Natural killer cell (primary cell): ENCODE measurements at regions not wholly inside any gene's neighbourhood (a gene's known extent, or its start where the extent isn't known, plus 50 kb on each side); places are given as distances from the start of the nearest gene placed in this dataset.

Experiments used
- ATAC-seq, 3 donors: fragments of 150-1000 bp in 2 of 3; fragments of 200-7000 bp in 1 of 3; cut with Tn5 transposase; 1 replicate in 1 of 3; 2 replicates in 2 of 3; pipeline ENCODE4 v1.10.0; 2021; ENCODE audit warnings: mild to moderate bottlenecking in 2 of 3, moderate library complexity in 2 of 3
- DNase-seq, 2 donors: peaks; one replicate each; pipeline versions ENCODE4 v3.0.0 to v3.0.0-alpha.2; 2013 to 2021; ENCODE audit warnings: mixed read lengths in 1 of 2
- H3K27ac ChIP-seq: one replicate; pipeline ENCODE4 v1.5.1; 2013; ENCODE audit warnings: mild to moderate bottlenecking, low read length
- H3K27me3 ChIP-seq: one replicate; pipeline ENCODE4 v1.6.1; 2013; ENCODE audit warnings: low read length; ENCODE audit not compliant: control insufficient read depth, insufficient read depth
- H3K36me3 ChIP-seq: one replicate; pipeline ENCODE4 v1.6.1; 2013; ENCODE audit warnings: low read length; ENCODE audit not compliant: control insufficient read depth, insufficient read depth
- H3K4me1 ChIP-seq: one replicate; pipeline ENCODE4 v1.6.1; 2013; ENCODE audit warnings: low read length; ENCODE audit not compliant: control insufficient read depth, insufficient read depth
- H3K4me3 ChIP-seq: one replicate; pipeline ENCODE4 v1.5.1; 2013; ENCODE audit warnings: low read length
- H3K9me3 ChIP-seq: one replicate; pipeline ENCODE4 v1.6.1; 2013; ENCODE audit warnings: low read length; ENCODE audit not compliant: control insufficient read depth, insufficient read depth
- H3K27ac Mint-ChIP-seq, 2 donors: one replicate each; pipeline ENCODE4 v1.8.0; 2022; ENCODE audit warnings: mild to moderate bottlenecking in 2 of 2, mixed read lengths in 2 of 2, moderate library complexity in 1 of 2
- H3K27me3 Mint-ChIP-seq, 2 donors: one replicate each; pipeline ENCODE4 v1.8.0; 2022; ENCODE audit warnings: low read depth in 2 of 2, mixed read lengths in 2 of 2
- H3K36me3 Mint-ChIP-seq: one replicate; pipeline ENCODE4 v1.8.0; 2022; ENCODE audit warnings: mixed read lengths
- H3K4me1 Mint-ChIP-seq, 2 donors: one replicate each; pipeline ENCODE4 v1.8.0; 2022; ENCODE audit warnings: mixed read lengths in 2 of 2
- H3K4me3 Mint-ChIP-seq: one replicate; pipeline ENCODE4 v1.8.0; 2022; ENCODE audit warnings: mild to moderate bottlenecking, moderate library complexity, mixed read lengths
- H3K9me3 Mint-ChIP-seq, 2 donors: one replicate each; pipeline ENCODE4 v1.8.0; 2022; ENCODE audit warnings: mixed read lengths in 2 of 2
- WGBS: methylation state at CpG from one replicate; pipeline ENCODE4 v1.1.7; 2013; ENCODE audit warnings: missing lambda C conversion rate; ENCODE audit not compliant: insufficient coverage; 5-methylcytosine and 5-hydroxymethylcytosine counted together
- intact Hi-C: fragments of 100-400 bp; cut with micrococcal nuclease; formaldehyde crosslinking; loops from one replicate; pipeline ENCODE4 v1.14.2; 2022
- TF ChIP-seq, protein P1 (sequence below): fragments of 200-600 bp; IDR thresholded peaks from one replicate; pipeline ENCODE4 v1.8.0; 2022; ENCODE audit warnings: antibody characterized with exemption

DNA sequence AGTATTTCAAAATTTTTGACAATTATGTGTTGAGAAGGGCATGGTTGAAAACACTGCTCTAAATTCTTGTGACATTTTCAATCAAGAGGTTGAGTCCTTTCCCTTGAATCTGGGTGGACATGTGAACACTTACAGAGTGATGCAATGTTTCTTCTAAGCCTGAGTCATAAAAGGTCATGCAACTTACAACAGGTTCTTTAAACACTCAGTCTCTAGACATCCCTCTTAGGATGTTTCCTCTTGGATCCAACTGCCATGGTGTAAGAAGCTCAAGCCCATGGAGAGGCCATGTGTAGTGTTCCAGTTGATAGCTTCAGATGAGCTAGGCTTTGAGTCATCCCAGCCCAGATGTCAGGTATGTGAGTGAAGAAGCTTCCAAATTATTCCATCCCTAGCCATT lies 232.2 kb upstream of the MAOA start:
- intact Hi-C loops, result no loop called here
- no peak for ATAC-seq
- Mint-ChIP-seq H3K4me1 (no peaks in the 10 kb centered on the region), H3K4me3 (no peak overlapping the region), H3K36me3 (no peaks in the 10 kb centered on the region), H3K9me3 (no peaks in the 10 kb centered on the region), H3K27ac (no peak overlapping the region), H3K27me3 (peaks cover 0 to 15% of the 10 kb centered on the region in 2 donors)
- TF ChIP-seq, protein P1, sequence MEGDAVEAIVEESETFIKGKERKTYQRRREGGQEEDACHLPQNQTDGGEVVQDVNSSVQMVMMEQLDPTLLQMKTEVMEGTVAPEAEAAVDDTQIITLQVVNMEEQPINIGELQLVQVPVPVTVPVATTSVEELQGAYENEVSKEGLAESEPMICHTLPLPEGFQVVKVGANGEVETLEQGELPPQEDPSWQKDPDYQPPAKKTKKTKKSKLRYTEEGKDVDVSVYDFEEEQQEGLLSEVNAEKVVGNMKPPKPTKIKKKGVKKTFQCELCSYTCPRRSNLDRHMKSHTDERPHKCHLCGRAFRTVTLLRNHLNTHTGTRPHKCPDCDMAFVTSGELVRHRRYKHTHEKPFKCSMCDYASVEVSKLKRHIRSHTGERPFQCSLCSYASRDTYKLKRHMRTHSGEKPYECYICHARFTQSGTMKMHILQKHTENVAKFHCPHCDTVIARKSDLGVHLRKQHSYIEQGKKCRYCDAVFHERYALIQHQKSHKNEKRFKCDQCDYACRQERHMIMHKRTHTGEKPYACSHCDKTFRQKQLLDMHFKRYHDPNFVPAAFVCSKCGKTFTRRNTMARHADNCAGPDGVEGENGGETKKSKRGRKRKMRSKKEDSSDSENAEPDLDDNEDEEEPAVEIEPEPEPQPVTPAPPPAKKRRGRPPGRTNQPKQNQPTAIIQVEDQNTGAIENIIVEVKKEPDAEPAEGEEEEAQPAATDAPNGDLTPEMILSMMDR, result no peak
- H3K36me3 ChIP-seq, result no peaks in the 10 kb centered on the region
- no peaks in the 10 kb centered on the region for H3K27me3 ChIP-seq
- H3K9me3 ChIP-seq, result no peaks in the 10 kb centered on the region
- no peak for DNase-seq
- no peaks in the 10 kb centered on the region for H3K4me1 ChIP-seq
- H3K4me3 ChIP-seq, result no peak overlapping the region
- no peak overlapping the region for H3K27ac ChIP-seq

DNA sequence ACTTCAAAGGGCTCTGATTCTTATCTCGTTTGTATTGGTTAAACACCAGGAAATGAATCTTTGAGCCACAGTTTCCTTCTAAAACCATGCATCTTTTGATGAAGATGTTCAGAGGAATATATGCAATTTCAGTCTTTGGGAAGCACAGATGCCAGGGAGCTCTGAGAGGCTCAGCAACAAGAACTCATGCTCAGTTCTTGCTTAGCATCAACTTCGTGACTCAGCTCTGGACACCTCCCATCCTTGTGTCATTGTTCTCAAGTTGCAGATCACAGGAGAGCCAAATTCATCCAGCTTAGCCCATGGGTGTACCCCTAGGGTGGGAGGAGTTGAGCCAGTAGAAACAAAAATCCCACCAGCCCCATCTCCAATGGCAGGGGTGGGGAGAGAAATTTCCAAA lies 219.6 kb upstream of the MAOA start:
- DNase-seq (peak in 1 of 2 donors; percentile 1), ATAC-seq (no peak)
- no peak overlapping the region for H3K4me3 ChIP-seq
- Mint-ChIP-seq H3K4me3 (no peak overlapping the region), H3K4me1 (no peaks in the 10 kb centered on the region), H3K9me3 (no peaks in the 10 kb centered on the region), H3K27me3 (peaks cover 0 to 25% of the 10 kb centered on the region in 2 donors), H3K27ac (no peak overlapping the region), H3K36me3 (no peaks in the 10 kb centered on the region)
- H3K27me3 ChIP-seq, result no peaks in the 10 kb centered on the region
- TF ChIP-seq, protein P1, result no peak
- H3K36me3 ChIP-seq, result no peaks in the 10 kb centered on the region
- intact Hi-C loops, result no loop called here
- H3K27ac ChIP-seq, result no peak overlapping the region
- no peaks in the 10 kb centered on the region for H3K4me1 ChIP-seq
- H3K9me3 ChIP-seq, result no peaks in the 10 kb centered on the region
- WGBS, result 70% methylated on average over 1 of the region's 2 CpGs

DNA sequence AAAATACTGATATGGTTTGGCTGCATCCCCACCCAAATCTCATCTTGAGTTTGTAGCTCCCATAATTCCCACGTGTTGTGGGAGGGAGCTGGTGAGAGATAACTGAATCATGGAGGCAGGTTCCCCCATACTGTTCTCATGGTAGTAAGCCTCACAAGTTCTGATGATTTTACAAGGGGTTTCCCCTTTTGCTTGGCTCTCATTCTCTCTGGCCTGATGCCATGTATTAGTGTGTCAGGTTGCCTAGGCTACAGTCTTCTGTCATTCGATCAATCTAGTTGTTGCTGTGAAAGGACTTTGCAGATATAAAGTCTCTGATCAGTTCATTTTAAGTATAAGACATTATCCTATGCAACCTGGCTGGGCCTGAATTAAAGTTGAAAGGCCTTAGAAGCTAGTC lies 209.3 kb upstream of the MAOA start:
- Mint-ChIP-seq H3K4me3 (no peak overlapping the region), H3K9me3 (peaks cover 3% of the 10 kb centered on the region in 2 donors), H3K27ac (no peak overlapping the region), H3K36me3 (peaks cover under 1% of the 10 kb centered on the region), H3K4me1 (no peaks in the 10 kb centered on the region), H3K27me3 (peaks cover 0 to 5% of the 10 kb centered on the region in 2 donors)
- Histone ChIP-seq H3K4me1 (no peaks in the 10 kb centered on the region), H3K4me3 (no peak overlapping the region), H3K9me3 (peaks cover 4% of the 10 kb centered on the region), H3K36me3 (no peaks in the 10 kb centered on the region), H3K27ac (no peak overlapping the region), H3K27me3 (no peaks in the 10 kb centered on the region)
- TF ChIP-seq, protein P1, result no peak
- DNase-seq (no peak), ATAC-seq (no peak)
- intact Hi-C loops, result no loop called here
- WGBS, result no CpG with 5 or more reads among the region's 2 CpGs

DNA sequence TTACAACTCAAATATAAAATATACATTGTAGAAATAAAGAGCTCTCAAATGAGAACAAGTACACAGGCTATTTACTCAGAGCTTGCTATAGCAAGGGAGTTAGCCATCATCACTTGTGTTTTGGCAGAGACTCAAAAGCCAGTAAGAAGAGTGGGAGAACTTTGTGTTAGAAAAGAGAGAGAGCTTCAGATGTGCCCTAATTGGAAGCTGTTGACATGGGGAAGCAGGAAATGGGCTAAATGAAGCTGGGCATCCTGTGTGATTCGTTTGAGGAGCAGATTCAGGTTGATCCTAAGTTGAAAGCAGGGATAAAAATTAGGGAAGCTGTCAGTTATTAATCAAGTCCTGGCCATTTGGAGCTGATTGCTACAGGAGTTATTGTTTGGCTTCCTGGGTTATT lies 207.4 kb upstream of the MAOA start:
- Mint-ChIP-seq H3K4me1 (no peaks in the 10 kb centered on the region), H3K27me3 (no peaks in the 10 kb centered on the region), H3K4me3 (no peak overlapping the region), H3K36me3 (peaks cover 6% of the 10 kb centered on the region), H3K9me3 (peaks cover 7 to 8% of the 10 kb centered on the region in 2 donors), H3K27ac (no peak overlapping the region)
- Histone ChIP-seq H3K27ac (no peak overlapping the region), H3K27me3 (no peaks in the 10 kb centered on the region), H3K4me1 (no peaks in the 10 kb centered on the region), H3K36me3 (no peaks in the 10 kb centered on the region), H3K4me3 (no peak overlapping the region), H3K9me3 (peaks cover 15% of the 10 kb centered on the region)
- intact Hi-C loops, result no loop called here
- TF ChIP-seq, protein P1, result no peak
- WGBS, result 35% methylated on average over 1 of the region's 1 CpG
- DNase-seq (no peak), ATAC-seq (no peak)
